Stomach (tissue), 4 donors: ENCODE measurements at regions not wholly inside any gene's neighbourhood (a gene's known extent, or its start where the extent isn't known, plus 50 kb on each side); places are given as distances from the start of the nearest gene placed in this dataset.

Experiments
- CTCF ChIP-seq, 7 experiments: fragments of 450-650 bp in 4 of 7; fragments of 200-600 bp in 3 of 7; sonication (generic) in 3 of 7; IDR thresholded peaks; one replicate each; pipeline ENCODE4 v1.5.1; 2016 to 2019; ENCODE audit warnings: antibody characterized with exemption in 7 of 7, control low read depth in 2 of 7, mild to moderate bottlenecking in 1 of 7
- POLR2A ChIP-seq, 4 donors: fragments of 450-650 bp; IDR thresholded peaks; one replicate each; pipeline ENCODE4 v1.6.1; 2016; ENCODE audit warnings: antibody characterized with exemption in 4 of 4, control low read depth in 2 of 4, mild to moderate bottlenecking in 1 of 4, moderate library complexity in 1 of 4
- POLR2AphosphoS5 ChIP-seq, 3 donors: sonication (generic); formaldehyde crosslinking; IDR thresholded peaks; one replicate each; pipeline ENCODE4 v1.6.1; 2016; ENCODE audit warnings: antibody characterized with exemption in 3 of 3

- no peak for TF ChIP-seq CTCF (IDR thresholded peaks at IDR 0.05)
- no peak for TF ChIP-seq POLR2A (IDR thresholded peaks at IDR 0.05)
- TF ChIP-seq POLR2AphosphoS5 (IDR thresholded peaks at IDR 0.05) = no peak
Observed at GRCh38 chr20:46807998-46808397, 86.6 kb upstream of the EYA2 start.
